SK-N-SH (cell line): ENCODE measurements at regions not wholly inside any gene's neighbourhood (a gene's known extent, or its start where the extent isn't known, plus 50 kb on each side); places are given as distances from the start of the nearest gene placed in this dataset.

Source experiments
- CTCF ChIA-PET: fragments of 300-600, 350-600 bp; formaldehyde crosslinking; extraction: SDS; loops from one replicate; lab custom pipeline; 2021; lab: Yijun Ruan, JAX
- POLR2A ChIA-PET: fragments of 350-600 bp; sonication (Branson Sonifier 250); formaldehyde crosslinking; extraction: SDS; loops from one replicate; lab custom pipeline; 2020; ENCODE audit warnings: antibody characterized with exemption, inconsistent platforms; lab: Yijun Ruan, JAX
- DNase-seq: peaks from one replicate; pipeline ENCODE4 v3.0.0; 2012
- H2AFZ ChIP-seq: fragments of 200-600 bp; sonication (generic); 2 replicates; pipeline ENCODE4 v1.8.1; 2016; ENCODE audit warnings: antibody characterized with exemption, mild to moderate bottlenecking, low read depth
- H3F3A ChIP-seq: fragments of 200-600 bp; sonication (generic); replicated peaks from 2 replicates; pipeline ENCODE3; 2016; ENCODE audit warnings: antibody characterized with exemption, mild to moderate bottlenecking; ENCODE audit not compliant: insufficient read depth
- H3K27ac ChIP-seq, 2 experiments: fragments of 200-500 bp in 1 of 2; fragments of 200-600 bp in 1 of 2; sonication (Bioruptor generic) in 1 of 2; sonication (generic), shearing (Covaris generic) in 1 of 2; 2 replicates each; pipeline versions ENCODE4 v1.5.1 to v1.6.1; 2014 to 2016; ENCODE audit warnings: low read depth in 2 of 2, inconsistent platforms in 1 of 2, low read length in 1 of 2, mild to moderate bottlenecking in 1 of 2, mixed read lengths in 1 of 2
- H3K27me3 ChIP-seq: fragments of 200-600 bp; sonication (generic), shearing (Covaris generic); 2 replicates; pipeline ENCODE4 v1.6.1; 2016; ENCODE audit warnings: mixed run types; ENCODE audit not compliant: insufficient read depth
- H3K36me3 ChIP-seq, 2 experiments: fragments of 200-500 bp in 1 of 2; fragments of 200-600 bp in 1 of 2; sonication (Bioruptor generic) in 1 of 2; sonication (generic) in 1 of 2; replicated peaks in 1 of 2; 2 replicates each; pipeline versions ENCODE3 to v1.5.1; 2014 to 2016; ENCODE audit warnings: low read length in 1 of 2, mild to moderate bottlenecking in 1 of 2; ENCODE audit not compliant: insufficient read depth in 2 of 2, control insufficient read depth in 1 of 2
- H3K4me1 ChIP-seq, 2 experiments: fragments of 200-500 bp in 1 of 2; fragments of 200-600 bp in 1 of 2; sonication (Bioruptor generic) in 1 of 2; sonication (generic), shearing (Covaris generic) in 1 of 2; 2 replicates each; pipeline versions ENCODE4 v1.5.1 to v1.6.1; 2014 to 2016; ENCODE audit warnings: low read depth in 1 of 2, low read length in 1 of 2, mixed run types in 1 of 2; ENCODE audit not compliant: insufficient read depth in 2 of 2, control insufficient read depth in 1 of 2
- H3K4me2 ChIP-seq: fragments of 200-600 bp; sonication (generic), shearing (Covaris generic); 2 replicates; pipeline ENCODE4 v1.6.1; 2017; ENCODE audit warnings: mixed run types
- H3K4me3 ChIP-seq, 2 experiments: fragments of 200-500 bp in 1 of 2; fragments of 200-600 bp in 1 of 2; sonication (Bioruptor generic) in 1 of 2; sonication (generic), shearing (Covaris generic) in 1 of 2; 2 replicates each; pipeline versions ENCODE4 v1.5.1 to v1.8.1; 2014 to 2016; ENCODE audit warnings: low read depth in 2 of 2, inconsistent platforms in 1 of 2, low read length in 1 of 2, mild to moderate bottlenecking in 1 of 2, mixed read lengths in 1 of 2, moderate library complexity in 1 of 2
- H3K79me2 ChIP-seq: fragments of 200-600 bp; sonication (generic); 2 replicates; pipeline ENCODE4 v1.8.1; 2017; ENCODE audit warnings: mild to moderate bottlenecking; ENCODE audit not compliant: insufficient read depth
- H3K9ac ChIP-seq: fragments of 200-600 bp; sonication (generic); 2 replicates; pipeline ENCODE4 v1.6.1; 2017; ENCODE audit warnings: mixed run types
- H3K9me2 ChIP-seq: fragments of 200-600 bp; sonication (generic); 2 replicates; pipeline ENCODE4 v1.6.1; 2017; ENCODE audit warnings: mixed run types
- H3K9me3 ChIP-seq: fragments of 200-600 bp; sonication (generic); 2 replicates; pipeline ENCODE4 v1.6.1; 2017; ENCODE audit warnings: mixed run types, mild to moderate bottlenecking, moderate library complexity
- H4K20me1 ChIP-seq: fragments of 200-600 bp; sonication (generic); 2 replicates; pipeline ENCODE4 v1.6.1; 2017; ENCODE audit warnings: mild to moderate bottlenecking, mixed run types; ENCODE audit not compliant: insufficient read depth
- CTCF ChIP-seq: fragments of 200-600 bp; sonication (generic); IDR thresholded peaks from 2 replicates; pipeline ENCODE4 v1.6.1; 2017; ENCODE audit warnings: antibody characterized with exemption, mild to moderate bottlenecking, moderate library complexity
- ELF1 ChIP-seq: IDR thresholded peaks from 2 replicates; pipeline ENCODE4 v1.4.0; 2012
- EP300 ChIP-seq, 2 experiments: IDR thresholded peaks; 2 replicates each; pipeline versions ENCODE4 v1.4.0 to v1.6.1; 2012; ENCODE audit warnings: borderline replicate concordance in 1 of 2, low read depth in 1 of 2, low read length in 1 of 2
- EZH2phosphoT487 ChIP-seq: fragments of 200-600 bp; sonication (generic); IDR thresholded peaks from 2 replicates; pipeline ENCODE4 v1.6.1; 2017; ENCODE audit warnings: low read depth, mixed run types, mild to moderate bottlenecking, antibody characterized with exemption, moderate library complexity, borderline replicate concordance
- FOXJ3 ChIP-seq: sonication (generic); formaldehyde crosslinking; IDR thresholded peaks from 2 replicates; pipeline ENCODE4 v1.5.1; 2020; ENCODE audit warnings: mild to moderate bottlenecking, missing genetic modification reagents
- FOXM1 ChIP-seq: IDR thresholded peaks from 2 replicates; pipeline ENCODE4 v1.4.0; 2012; ENCODE audit warnings: low read depth, mild to moderate bottlenecking
- GATA2 ChIP-seq: sonication (generic); formaldehyde crosslinking; IDR thresholded peaks from 2 replicates; pipeline ENCODE4 v1.5.0; 2020; ENCODE audit warnings: mild to moderate bottlenecking, missing genetic modification reagents
- MEF2A ChIP-seq: IDR thresholded peaks from 2 replicates; pipeline ENCODE4 v1.4.0; 2012; ENCODE audit warnings: low read depth, borderline replicate concordance
- NFIC ChIP-seq: IDR thresholded peaks from 2 replicates; pipeline ENCODE4 v1.4.0; 2012; ENCODE audit warnings: borderline replicate concordance
- NRF1 ChIP-seq: IDR thresholded peaks from 2 replicates; pipeline ENCODE4 v1.6.1; 2012; ENCODE audit warnings: low read depth, mild to moderate bottlenecking, low read length
- PBX3 ChIP-seq: IDR thresholded peaks from 2 replicates; pipeline ENCODE4; 2012
- RAD21 ChIP-seq: IDR thresholded peaks from 2 replicates; pipeline ENCODE4 v1.6.1; 2012; ENCODE audit warnings: mild to moderate bottlenecking, low read length
- RFX5 ChIP-seq: IDR thresholded peaks from 2 replicates; pipeline ENCODE4 v1.6.1; 2012; ENCODE audit warnings: mild to moderate bottlenecking, improper control_type of control experiment, low read length
- RXRA ChIP-seq: IDR thresholded peaks from 2 replicates; pipeline ENCODE4 v1.4.0; 2012; ENCODE audit warnings: low read depth, mild to moderate bottlenecking, borderline replicate concordance
- SIN3A ChIP-seq: IDR thresholded peaks from 2 replicates; pipeline ENCODE4 v1.6.1; 2012; ENCODE audit warnings: low read depth, mild to moderate bottlenecking, low read length, moderate library complexity, borderline replicate concordance
- SMC3 ChIP-seq: IDR thresholded peaks from 2 replicates; pipeline ENCODE4 v1.6.1; 2012; ENCODE audit warnings: low read depth, low read length, improper control_type of control experiment
- TEAD4 ChIP-seq: IDR thresholded peaks from 2 replicates; pipeline ENCODE4 v1.4.0; 2012; ENCODE audit warnings: mild to moderate bottlenecking, borderline replicate concordance; ENCODE audit not compliant: insufficient read depth
- USF1 ChIP-seq: IDR thresholded peaks from 2 replicates; pipeline ENCODE4 v1.4.0; 2012; ENCODE audit warnings: low read depth, borderline replicate concordance
- ZBTB33 ChIP-seq: IDR thresholded peaks from 2 replicates; pipeline ENCODE4 v1.4.0; 2012; ENCODE audit warnings: low read depth, borderline replicate concordance
- WGBS: methylation state at CpG from one replicate; pipeline ENCODE4 v1.1.6; 2017; ENCODE audit warnings: low lambda C conversion rate; 5-methylcytosine and 5-hydroxymethylcytosine counted together
- TF ChIP-seq, protein P1 (sequence below): fragments of 150-350 bp; IDR thresholded peaks from 2 replicates; pipeline ENCODE4 v1.6.1; 2016; ENCODE audit warnings: mild to moderate bottlenecking, low read depth, low read length

- no peaks in the 10 kb centered on the region for H3K27me3 ChIP-seq
- no peak overlapping the region for H3K27ac ChIP-seq
- H3K36me3 ChIP-seq: no peaks in the 10 kb centered on the region
- no peaks in the 10 kb centered on the region for H3K9me3 ChIP-seq
- H3F3A ChIP-seq: no peaks in the 10 kb centered on the region
- no peak overlapping the region for H3K4me2 ChIP-seq
- ChIA-PET POLR2A (no interaction called here), CTCF (no interaction called here)
- 31% methylated on average over 4 of the region's 4 CpGs for WGBS
- H3K4me3 ChIP-seq: no peak overlapping the region
- TF ChIP-seq ELF1: no peak
- no peak for TF ChIP-seq FOXJ3 (CRISPR knock-in tag)
- TF ChIP-seq RXRA: no peak
- no peak for TF ChIP-seq MEF2A
- no peak for TF ChIP-seq SMC3
- TF ChIP-seq CTCF: no peak
- no peak for TF ChIP-seq EZH2phosphoT487
- TF ChIP-seq RAD21: no peak
- TF ChIP-seq GATA2 (CRISPR knock-in tag): no peak
- no peak for TF ChIP-seq ZBTB33
- no peak for TF ChIP-seq EP300 (IDR thresholded peaks at IDR 0.05; ENCODE audit: borderline replicate concordance in 1 of 2, low read depth in 1 of 2, low read length in 1 of 2)
- TF ChIP-seq TEAD4: no peak
- no peak for TF ChIP-seq PBX3
- no peak for TF ChIP-seq NFIC
- TF ChIP-seq SIN3A: no peak
- TF ChIP-seq NRF1: no peak
- TF ChIP-seq RFX5: no peak
- no peak for TF ChIP-seq FOXM1
- TF ChIP-seq USF1: no peak
- TF ChIP-seq, protein P1, sequence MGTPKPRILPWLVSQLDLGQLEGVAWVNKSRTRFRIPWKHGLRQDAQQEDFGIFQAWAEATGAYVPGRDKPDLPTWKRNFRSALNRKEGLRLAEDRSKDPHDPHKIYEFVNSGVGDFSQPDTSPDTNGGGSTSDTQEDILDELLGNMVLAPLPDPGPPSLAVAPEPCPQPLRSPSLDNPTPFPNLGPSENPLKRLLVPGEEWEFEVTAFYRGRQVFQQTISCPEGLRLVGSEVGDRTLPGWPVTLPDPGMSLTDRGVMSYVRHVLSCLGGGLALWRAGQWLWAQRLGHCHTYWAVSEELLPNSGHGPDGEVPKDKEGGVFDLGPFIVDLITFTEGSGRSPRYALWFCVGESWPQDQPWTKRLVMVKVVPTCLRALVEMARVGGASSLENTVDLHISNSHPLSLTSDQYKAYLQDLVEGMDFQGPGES: no peak
- H3K4me1 ChIP-seq: no peaks in the 10 kb centered on the region
- H3K9me2 ChIP-seq: no peaks in the 10 kb centered on the region
- no peak overlapping the region for H3K9ac ChIP-seq
- no peak for DNase-seq
- H3K79me2 ChIP-seq: no peaks in the 10 kb centered on the region
- H4K20me1 ChIP-seq: no peaks in the 10 kb centered on the region
- no peak overlapping the region for H2AFZ ChIP-seq
Observed at GRCh38 chr4:30181512-30181911, 538.7 kb upstream of the PCDH7 start.
